ENCODE measurements at regions not wholly inside any gene's neighbourhood (a gene's known extent, or its start where the extent isn't known, plus 50 kb on each side); places are given as distances from the start of the nearest gene placed in this dataset.

DNA sequence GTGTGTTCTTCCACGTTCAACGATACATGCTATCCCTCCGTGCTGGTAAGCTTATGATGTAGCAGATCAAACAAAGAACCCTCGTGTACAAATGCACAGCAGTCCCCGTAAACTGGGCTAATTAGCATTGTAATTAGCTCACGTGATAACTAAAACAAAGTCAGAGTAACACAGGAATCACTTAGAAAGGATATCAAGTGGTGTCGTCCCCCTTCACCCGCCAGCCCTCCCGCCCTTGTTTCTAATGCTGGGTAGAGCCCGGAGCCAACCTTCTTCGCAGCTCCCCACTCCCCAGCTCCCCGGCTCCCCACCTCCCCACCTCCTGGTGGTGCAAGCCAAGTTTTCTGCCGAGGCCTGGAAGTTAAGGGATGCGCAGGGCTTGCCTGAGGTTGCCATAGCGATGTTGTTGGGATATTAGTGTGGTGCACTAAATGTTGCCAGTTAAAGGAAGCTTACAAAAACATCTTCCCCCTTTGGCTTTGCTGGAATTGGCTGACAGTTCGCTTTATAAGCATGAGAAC is 357.9 kb upstream of the CCNH start:
- Histone ChIP-seq H3K9me3 (ENCODE audit: low read depth, low read length) (no peaks in the 10 kb centered on the region), H3K9ac (ENCODE audit: insufficient read length) (no peak overlapping the region), H3K36me3 (ENCODE audit: insufficient read depth, low read length) (no peaks in the 10 kb centered on the region), H3K27ac (no peak overlapping the region), H3K4me3 (no peak overlapping the region)
- no peak for DNase-seq (ENCODE audit: low read depth, low spot score)
- TF ChIP-seq POLR2AphosphoS5 (IDR thresholded peaks at IDR 0.05; ENCODE audit: borderline replicate concordance, low read depth, low read length): no peak
- TF ChIP-seq EZH2 (IDR thresholded peaks at IDR 0.05): no peak
- no peak for TF ChIP-seq FOXP2 (optimal IDR thresholded peaks at IDR 0.05; ENCODE audit: control extremely low read depth, extremely low read length, insufficient read depth)

DNA sequence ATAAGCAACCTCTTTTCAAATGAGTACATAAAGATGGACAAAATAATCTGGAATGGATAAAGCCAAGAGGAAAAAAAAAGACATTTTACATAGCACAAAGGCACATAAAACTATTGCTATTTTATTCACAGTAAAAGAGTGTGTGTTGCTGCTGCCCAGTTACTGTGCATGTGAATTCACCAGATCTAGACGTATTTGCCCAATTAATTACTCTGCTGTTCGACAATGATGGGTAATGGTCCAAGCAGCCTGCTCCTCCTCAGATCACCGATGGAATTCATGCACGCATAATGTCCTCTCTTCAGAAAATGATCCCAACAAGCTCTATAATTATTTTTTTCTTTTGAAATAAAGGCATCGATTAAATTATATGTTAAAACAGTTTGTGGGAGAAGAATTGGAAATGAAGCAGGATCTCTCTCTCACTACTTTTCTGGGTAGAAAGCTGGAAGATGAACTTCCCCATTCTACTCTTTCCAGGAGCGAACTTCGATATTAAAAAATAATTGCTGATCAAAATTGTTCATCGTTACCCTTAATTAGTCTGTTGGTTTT is 357.4 kb upstream of the CCNH start:
- Histone ChIP-seq H3K9ac (ENCODE audit: insufficient read length) (no peak overlapping the region), H3K27ac (no peak overlapping the region), H3K36me3 (ENCODE audit: insufficient read depth, low read length) (no peaks in the 10 kb centered on the region), H3K4me3 (no peak overlapping the region), H3K9me3 (ENCODE audit: low read depth, low read length) (no peaks in the 10 kb centered on the region)
- DNase-seq (ENCODE audit: low read depth, low spot score): no peak
- TF ChIP-seq FOXP2 (optimal IDR thresholded peaks at IDR 0.05; ENCODE audit: control extremely low read depth, extremely low read length, insufficient read depth) (no peak), POLR2AphosphoS5 (IDR thresholded peaks at IDR 0.05; ENCODE audit: borderline replicate concordance, low read depth, low read length) (no peak), EZH2 (IDR thresholded peaks at IDR 0.05) (no peak)

DNA sequence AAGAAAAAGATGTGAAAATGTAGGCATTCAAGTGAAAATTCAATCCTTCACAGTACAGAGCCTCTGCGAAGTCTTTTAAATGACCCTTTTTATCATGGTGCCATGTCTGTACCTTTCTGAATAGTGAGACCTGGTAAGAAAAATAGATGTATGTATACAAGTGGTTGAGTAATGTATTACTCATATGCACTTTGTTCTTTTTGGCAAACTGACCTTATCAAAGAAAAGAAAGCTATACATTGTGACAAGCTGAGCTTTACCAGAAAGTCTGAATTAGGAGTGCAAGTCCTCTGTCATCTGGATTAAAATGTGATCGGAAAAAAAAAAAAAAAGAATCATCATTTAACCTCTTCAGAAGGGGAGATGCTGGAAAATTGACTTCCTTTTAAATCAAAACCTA is 356.4 kb upstream of the CCNH start:
- H3K9ac ChIP-seq (ENCODE audit: insufficient read length): no peak overlapping the region
- no peak for DNase-seq (ENCODE audit: low read depth, low spot score)
- no peaks in the 10 kb centered on the region for H3K9me3 ChIP-seq (ENCODE audit: low read depth, low read length)
- H3K27ac ChIP-seq: no peak overlapping the region
- H3K4me3 ChIP-seq: no peak overlapping the region
- TF ChIP-seq EZH2 (IDR thresholded peaks at IDR 0.05): no peak
- no peak for TF ChIP-seq FOXP2 (optimal IDR thresholded peaks at IDR 0.05; ENCODE audit: control extremely low read depth, extremely low read length, insufficient read depth)
- H3K36me3 ChIP-seq (ENCODE audit: insufficient read depth, low read length): no peaks in the 10 kb centered on the region

DNA sequence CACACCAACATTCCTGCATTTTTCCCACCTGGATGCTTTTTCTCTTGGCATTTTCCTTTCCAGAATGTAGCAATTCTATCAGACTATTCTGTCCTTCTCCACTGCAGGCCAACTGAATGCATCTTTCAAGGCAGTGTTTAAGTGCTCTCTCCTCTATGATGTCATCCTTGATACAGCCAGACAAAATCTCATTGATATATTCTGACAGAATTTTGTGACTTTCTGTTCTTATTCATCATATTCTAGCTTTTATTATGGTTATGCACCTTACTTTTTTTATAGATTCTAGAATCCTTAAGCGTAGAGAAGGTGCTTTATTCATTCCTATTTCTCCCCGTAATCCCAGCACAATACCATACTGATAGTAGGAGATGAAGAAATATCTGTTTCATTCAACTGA is 355.5 kb upstream of the CCNH start:
- no peak overlapping the region for H3K9ac ChIP-seq (ENCODE audit: insufficient read length)
- H3K27ac ChIP-seq: no peak overlapping the region
- H3K36me3 ChIP-seq (ENCODE audit: insufficient read depth, low read length): no peaks in the 10 kb centered on the region
- no peak for DNase-seq (ENCODE audit: low read depth, low spot score)
- H3K4me3 ChIP-seq: no peak overlapping the region
- H3K9me3 ChIP-seq (ENCODE audit: low read depth, low read length): no peaks in the 10 kb centered on the region
- TF ChIP-seq FOXP2 (optimal IDR thresholded peaks at IDR 0.05; ENCODE audit: control extremely low read depth, extremely low read length, insufficient read depth): no peak
- no peak for TF ChIP-seq POLR2AphosphoS5 (IDR thresholded peaks at IDR 0.05; ENCODE audit: borderline replicate concordance, low read depth, low read length)
- no peak for TF ChIP-seq EZH2 (IDR thresholded peaks at IDR 0.05)

DNA sequence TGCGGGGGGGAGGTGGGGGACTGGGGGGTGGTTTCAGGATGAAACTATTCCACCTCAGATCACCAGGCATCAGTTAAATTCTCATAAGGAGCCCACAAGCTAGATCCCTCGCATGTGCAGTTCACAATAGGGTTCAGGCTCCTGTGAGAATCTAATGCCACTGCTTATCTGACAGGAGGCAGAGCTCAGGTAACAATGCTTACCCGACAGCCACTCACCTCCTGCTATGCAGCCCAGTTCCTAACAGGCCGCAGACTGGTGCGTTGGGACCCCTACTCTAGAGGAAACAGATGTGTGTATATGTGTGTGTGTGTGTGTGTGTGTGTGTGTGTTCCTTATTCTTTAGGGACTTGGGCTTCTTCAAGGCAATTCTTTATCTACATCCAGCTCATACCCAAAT is 352.3 kb upstream of the CCNH start:
- H3K9ac ChIP-seq (ENCODE audit: insufficient read length): no peak overlapping the region
- TF ChIP-seq EZH2 (IDR thresholded peaks at IDR 0.05) (no peak), POLR2AphosphoS5 (IDR thresholded peaks at IDR 0.05; ENCODE audit: borderline replicate concordance, low read depth, low read length) (no peak), FOXP2 (optimal IDR thresholded peaks at IDR 0.05; ENCODE audit: control extremely low read depth, extremely low read length, insufficient read depth) (no peak)

DNA sequence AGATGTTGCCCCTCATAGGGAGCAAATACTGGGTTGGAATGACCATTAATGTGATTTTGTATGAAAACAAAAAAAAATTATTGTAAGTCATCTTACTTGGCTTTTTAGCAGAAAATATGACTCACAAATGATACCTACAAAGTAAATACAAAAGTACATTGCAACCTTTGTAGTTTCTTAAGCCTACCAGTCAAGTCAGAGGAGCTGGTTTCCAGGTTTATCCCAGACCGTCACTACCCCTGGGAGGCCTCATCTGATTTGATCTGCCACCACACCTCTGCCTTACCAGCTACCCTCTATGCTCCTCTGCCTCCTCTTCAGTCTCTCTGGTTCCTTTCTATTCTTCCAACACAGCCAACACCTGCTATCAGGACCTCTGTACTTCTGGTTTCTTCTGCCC is 349.9 kb upstream of the CCNH start:
- no peak for DNase-seq (ENCODE audit: low read depth, low spot score)
- H3K4me3 ChIP-seq: no peak overlapping the region
- no peaks in the 10 kb centered on the region for H3K9me3 ChIP-seq (ENCODE audit: low read depth, low read length)
- no peaks in the 10 kb centered on the region for H3K36me3 ChIP-seq (ENCODE audit: insufficient read depth, low read length)
- TF ChIP-seq FOXP2 (optimal IDR thresholded peaks at IDR 0.05; ENCODE audit: control extremely low read depth, extremely low read length, insufficient read depth) (no peak), POLR2AphosphoS5 (IDR thresholded peaks at IDR 0.05; ENCODE audit: borderline replicate concordance, low read depth, low read length) (no peak), EZH2 (IDR thresholded peaks at IDR 0.05) (no peak)
- H3K9ac ChIP-seq (ENCODE audit: insufficient read length): no peak overlapping the region
- no peak overlapping the region for H3K27ac ChIP-seq

More for the DNA sequence above, 352.3 kb upstream of the CCNH start:
- Histone ChIP-seq H3K36me3 (ENCODE audit: insufficient read depth, low read length) (no peaks in the 10 kb centered on the region), H3K4me3 (no peak overlapping the region), H3K9me3 (ENCODE audit: low read depth, low read length) (no peaks in the 10 kb centered on the region), H3K27ac (no peak overlapping the region)
- DNase-seq (ENCODE audit: low read depth, low spot score): no peak

DNA sequence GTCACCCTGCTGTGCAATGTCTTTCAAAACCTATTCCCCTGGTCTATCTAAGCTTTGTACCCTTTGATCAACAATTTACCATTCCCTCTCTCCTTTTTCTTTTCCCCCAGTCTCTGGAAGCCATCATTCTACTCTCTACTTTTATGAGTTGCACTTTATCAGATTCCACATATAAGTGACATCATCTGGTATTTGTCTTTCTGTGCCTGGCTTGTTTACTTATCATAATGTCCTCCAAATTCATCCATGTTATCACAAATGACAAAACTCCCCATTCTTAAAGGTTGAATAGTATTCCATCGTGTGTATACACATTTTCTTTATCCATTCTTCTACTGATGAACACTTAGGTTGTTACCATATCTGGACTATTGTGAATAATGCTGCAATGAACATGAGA is 344.2 kb upstream of the CCNH start:
- TF ChIP-seq EZH2 (IDR thresholded peaks at IDR 0.05) (no peak), FOXP2 (optimal IDR thresholded peaks at IDR 0.05; ENCODE audit: control extremely low read depth, extremely low read length, insufficient read depth) (no peak), POLR2AphosphoS5 (IDR thresholded peaks at IDR 0.05; ENCODE audit: borderline replicate concordance, low read depth, low read length) (no peak)
- no peak overlapping the region for H3K27ac ChIP-seq
- no peak overlapping the region for H3K4me3 ChIP-seq
- no peak overlapping the region for H3K9ac ChIP-seq (ENCODE audit: insufficient read length)
- no peak for DNase-seq (ENCODE audit: low read depth, low spot score)
- H3K36me3 ChIP-seq (ENCODE audit: insufficient read depth, low read length): no peaks in the 10 kb centered on the region
- no peaks in the 10 kb centered on the region for H3K9me3 ChIP-seq (ENCODE audit: low read depth, low read length)

DNA sequence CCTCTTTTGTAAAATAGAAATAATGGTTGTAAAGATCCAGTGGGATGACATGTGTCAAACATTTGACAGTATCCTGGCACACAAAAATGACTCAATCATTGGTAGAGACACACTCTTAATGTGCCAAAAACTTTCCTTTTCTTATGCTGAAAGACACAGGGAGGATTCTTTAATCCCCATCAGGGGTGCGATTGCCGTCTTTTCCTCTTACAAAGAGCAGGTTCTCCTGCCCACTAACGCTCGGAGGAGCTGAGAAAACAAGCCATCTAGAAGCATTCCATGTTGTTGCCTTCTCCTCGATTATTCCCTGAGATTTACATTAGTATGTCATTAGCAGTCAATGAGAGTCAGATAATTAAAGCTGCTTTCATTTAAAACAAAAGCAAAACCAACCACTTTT is 342.6 kb upstream of the CCNH start:
- H3K4me3 ChIP-seq: no peak overlapping the region
- H3K9me3 ChIP-seq (ENCODE audit: low read depth, low read length): no peaks in the 10 kb centered on the region
- no peak overlapping the region for H3K27ac ChIP-seq
- TF ChIP-seq EZH2 (IDR thresholded peaks at IDR 0.05) (no peak), POLR2AphosphoS5 (IDR thresholded peaks at IDR 0.05; ENCODE audit: borderline replicate concordance, low read depth, low read length) (no peak), FOXP2 (optimal IDR thresholded peaks at IDR 0.05; ENCODE audit: control extremely low read depth, extremely low read length, insufficient read depth) (no peak)
- no peak overlapping the region for H3K9ac ChIP-seq (ENCODE audit: insufficient read length)
- no peak for DNase-seq (ENCODE audit: low read depth, low spot score)
- H3K36me3 ChIP-seq (ENCODE audit: insufficient read depth, low read length): no peaks in the 10 kb centered on the region
